ENCODE measurements at regions not wholly inside any gene's neighbourhood (a gene's known extent, or its start where the extent isn't known, plus 50 kb on each side); places are given as distances from the start of the nearest gene placed in this dataset.

DNA sequence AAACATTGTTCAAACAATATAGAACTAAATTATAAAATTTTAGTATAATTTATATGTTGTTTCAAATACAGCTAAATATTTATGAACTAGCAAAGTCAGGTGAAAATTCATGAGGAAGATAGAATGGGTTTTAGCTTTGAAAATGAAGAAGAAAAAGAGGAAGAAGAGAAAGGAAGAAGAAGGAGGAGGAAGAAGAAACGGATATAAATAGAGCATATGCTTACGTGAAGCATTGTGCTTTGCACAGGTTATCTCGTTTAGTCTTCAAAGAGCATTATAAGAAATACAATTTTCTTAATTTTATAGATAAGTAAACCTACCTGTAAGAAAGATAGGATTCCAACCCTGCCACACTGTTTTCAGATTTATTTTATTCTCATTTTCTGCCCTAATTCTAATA, 620.6 kb upstream of the DAB2 start:
- no peak for DNase-seq (ENCODE audit: low read depth in 2 of 2)

GRCh38 chr5:40043916-40044315, 619.1 kb upstream of the DAB2 start:
- no peak for DNase-seq (ENCODE audit: low read depth in 2 of 2)

DNA sequence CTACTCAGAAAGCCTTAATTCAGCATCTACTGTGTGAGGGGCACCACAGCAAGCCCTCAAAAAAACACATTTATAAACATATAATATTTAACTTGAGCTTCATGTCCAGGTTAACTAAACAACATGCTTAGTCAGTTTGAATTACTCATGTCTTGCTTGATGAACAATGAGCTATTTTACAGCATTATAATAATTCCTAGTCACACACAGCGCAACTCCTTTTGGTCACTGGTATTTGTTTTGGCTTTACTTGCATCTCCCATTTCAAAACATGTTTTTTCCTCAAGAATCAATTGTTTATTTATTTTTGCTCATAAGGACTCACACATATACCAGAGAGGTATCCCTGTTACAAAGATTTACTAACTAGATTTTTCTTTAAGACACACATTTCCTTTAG, 616.7 kb upstream of the DAB2 start:
- DNase-seq (ENCODE audit: low read depth in 2 of 2), result no peak

DNA sequence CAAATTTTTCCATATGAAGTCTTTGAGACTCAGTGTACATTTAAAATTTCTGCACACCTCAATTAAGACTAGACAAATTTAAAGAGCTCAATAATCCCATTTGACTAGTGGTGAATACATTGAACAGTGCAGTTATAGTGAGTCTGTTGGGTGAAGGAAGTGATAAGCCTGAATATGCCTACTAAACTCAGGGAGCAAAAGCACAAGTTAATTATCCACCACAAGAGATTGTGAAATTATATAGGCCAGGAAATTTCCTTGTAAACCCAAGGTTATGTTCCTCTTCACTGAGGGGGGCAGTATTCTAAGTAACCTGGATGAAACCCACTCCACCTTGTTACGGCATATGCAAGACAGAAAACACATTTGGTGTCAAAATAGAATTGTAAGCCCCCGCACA, 612.9 kb upstream of the DAB2 start:
- DNase-seq (ENCODE audit: low read depth in 2 of 2), result no peak

DNA sequence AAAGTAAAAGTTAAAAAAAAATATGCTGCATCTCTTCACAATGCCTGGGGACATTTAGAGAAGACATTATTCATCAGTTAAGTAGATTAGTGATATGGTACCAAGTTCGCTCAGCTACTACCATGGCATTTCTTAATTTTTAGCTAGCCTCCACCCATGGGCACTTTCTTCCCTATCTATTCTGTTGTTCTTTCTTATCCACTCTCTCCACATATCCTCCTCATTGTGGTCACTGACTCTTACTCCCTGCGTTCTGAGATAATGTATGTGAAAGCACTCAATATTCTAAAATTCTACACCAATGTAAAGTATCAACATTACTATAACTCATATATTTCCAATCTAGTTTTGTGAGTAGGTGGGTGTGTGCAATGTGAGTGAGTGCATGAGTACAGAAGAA, 609.7 kb upstream of the DAB2 start:
- DNase-seq (ENCODE audit: low read depth in 2 of 2), result no peak

DNA sequence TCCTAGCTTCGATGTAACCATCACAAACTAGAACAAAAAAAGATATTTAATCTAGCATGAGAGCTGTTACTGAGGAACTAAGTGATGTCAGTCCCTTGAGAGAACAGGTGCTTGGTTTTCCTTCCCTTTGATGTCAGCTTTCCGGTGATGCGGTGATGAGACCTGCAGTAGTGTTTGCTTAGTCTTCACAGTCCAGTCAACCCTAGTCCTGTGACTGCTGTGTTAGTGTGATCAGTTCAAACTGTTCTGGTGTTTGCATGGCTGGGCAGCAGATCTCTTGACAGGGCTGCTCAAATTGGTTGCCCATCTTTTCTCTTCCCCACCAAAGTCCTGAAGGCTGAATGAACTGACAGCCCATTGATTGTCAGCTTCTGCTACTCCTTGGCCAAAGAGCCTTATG, 608.6 kb upstream of the DAB2 start:
- no peak for DNase-seq (ENCODE audit: low read depth in 2 of 2)

DNA sequence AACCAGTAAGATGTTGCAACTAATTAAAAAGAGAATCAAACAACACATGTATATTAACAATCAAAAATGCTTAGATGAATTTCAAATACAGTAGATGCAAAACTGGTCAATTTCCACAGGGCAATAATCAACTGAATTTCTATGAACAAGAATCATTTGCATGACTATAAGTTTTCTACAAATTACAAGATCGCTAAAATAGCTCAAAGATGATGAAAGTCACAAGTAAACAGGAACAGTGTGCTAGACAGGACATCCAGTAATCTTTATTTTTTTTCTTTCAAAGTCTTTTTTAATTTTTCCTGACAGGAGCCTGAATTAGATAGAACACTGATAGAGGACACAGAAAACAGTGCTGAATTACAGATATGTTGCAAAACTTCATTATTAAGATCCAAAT, 608.2 kb upstream of the DAB2 start:
- DNase-seq (ENCODE audit: low read depth in 2 of 2), result no peak

DNA sequence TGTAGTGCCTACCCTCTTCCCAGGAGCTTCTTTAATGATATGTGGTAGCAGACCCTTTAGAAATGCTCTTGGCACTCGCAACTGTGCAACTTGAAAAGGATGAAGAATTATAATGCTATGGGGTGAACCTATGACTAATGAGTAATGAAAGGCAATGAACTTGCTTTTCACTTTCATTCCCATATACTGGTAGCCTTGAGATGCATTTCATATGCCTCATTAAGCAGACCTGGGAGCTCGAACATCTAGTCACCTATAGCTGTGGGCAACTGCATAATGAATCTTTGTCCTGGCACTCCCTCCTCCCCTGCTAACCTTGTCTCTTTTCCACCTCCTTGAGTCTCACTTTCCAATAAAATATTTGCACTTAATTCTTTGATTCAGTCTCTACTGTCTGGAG, 605.9 kb upstream of the DAB2 start:
- no peak for DNase-seq (ENCODE audit: low read depth in 2 of 2)

GRCh38 chr5:40029711-40030495, 605.1 kb upstream of the DAB2 start:
- no peak for DNase-seq (ENCODE audit: low read depth in 2 of 2)

- DNase-seq (ENCODE audit: low read depth in 2 of 2), result no peak
These were observed 602.6 kb upstream of the DAB2 start for GRCh38 chr5:40027400-40027799.

GRCh38 chr5:40025586-40025985, 600.8 kb upstream of the DAB2 start:
- no peak for DNase-seq (ENCODE audit: low read depth in 2 of 2)

DNA sequence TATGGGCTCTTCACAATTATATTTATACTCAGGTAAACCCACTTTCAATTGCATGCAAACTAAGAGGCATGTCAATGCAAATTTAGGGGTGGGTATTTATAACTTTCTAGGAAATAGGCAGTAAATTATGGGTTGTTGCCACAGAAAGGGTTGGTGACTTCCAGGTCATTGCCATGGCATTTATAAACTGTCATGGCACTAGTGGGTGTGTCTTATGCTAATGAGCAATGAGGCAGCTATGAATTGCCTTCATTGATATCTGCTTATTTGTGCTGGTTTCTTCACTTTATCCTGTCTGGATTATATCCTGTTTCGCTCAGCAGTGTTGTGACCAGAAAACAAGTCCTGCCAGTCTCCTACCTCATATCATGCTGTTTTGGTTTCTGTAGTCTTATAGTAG, 597.3 kb upstream of the DAB2 start:
- DNase-seq (ENCODE audit: low read depth in 2 of 2), result no peak

DNA sequence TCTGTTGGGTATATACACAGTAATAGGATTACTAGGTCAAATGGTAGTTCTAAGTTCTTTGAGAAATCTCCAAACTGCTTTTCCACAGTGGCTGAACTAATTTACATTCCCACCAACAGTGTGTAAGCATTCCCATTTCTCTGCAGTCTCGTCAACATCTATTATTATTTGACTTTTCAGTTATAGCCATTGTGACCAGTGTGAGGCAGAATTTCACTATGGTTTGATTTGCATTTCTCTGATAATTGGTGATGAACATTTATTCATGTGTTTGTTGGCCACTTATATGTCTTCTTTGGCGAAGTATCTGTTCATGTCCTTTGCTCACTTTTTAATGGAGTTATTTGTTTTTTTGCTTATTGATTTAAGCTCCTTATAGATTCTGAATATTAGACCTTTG, 596.2 kb upstream of the DAB2 start:
- DNase-seq (ENCODE audit: low read depth in 2 of 2), result no peak

DNA sequence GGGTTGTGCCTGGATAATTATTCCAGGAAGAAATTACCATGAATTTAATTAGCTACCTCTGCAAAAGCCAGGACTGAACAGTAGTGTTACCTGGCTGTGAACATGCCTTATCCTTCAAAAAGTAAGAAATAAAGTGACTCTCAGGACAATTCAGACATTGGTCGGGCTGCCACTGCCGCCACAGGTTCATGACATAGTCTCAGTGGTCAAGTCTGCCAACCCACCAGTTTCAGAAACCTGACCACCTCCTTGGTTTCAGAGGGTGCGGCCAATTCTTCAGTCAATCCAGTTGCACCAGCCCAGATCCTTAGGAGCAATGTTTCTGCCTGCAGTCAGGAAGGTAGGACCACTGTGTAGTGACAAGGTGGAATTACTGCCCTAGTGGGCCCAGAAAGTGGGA, 593.1 kb upstream of the DAB2 start:
- no peak for DNase-seq (ENCODE audit: low read depth in 2 of 2)

GRCh38 chr5:40017135-40017534, 592.4 kb upstream of the DAB2 start:
- DNase-seq (ENCODE audit: low read depth in 2 of 2), result no peak

DNA sequence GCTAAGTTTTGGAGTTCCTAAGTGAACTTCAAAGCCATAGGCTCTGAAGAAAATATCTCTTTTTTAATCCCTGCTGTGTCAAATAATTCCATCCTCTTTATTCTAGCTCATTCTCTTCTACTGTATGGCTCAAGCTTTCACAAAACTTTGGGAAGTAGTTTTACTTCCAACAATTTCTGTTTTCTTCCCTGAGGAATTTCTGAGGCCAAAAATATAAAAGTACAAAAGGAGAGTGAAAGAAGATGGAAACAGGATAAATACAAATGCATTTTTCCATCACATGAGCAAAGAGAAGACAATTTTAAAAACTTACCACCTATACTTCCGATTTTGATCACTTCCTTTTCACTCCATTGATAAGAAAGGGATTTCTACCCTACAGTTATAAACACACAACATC, 585.7 kb upstream of the DAB2 start:
- DNase-seq (ENCODE audit: low read depth in 2 of 2), result no peak

DNA sequence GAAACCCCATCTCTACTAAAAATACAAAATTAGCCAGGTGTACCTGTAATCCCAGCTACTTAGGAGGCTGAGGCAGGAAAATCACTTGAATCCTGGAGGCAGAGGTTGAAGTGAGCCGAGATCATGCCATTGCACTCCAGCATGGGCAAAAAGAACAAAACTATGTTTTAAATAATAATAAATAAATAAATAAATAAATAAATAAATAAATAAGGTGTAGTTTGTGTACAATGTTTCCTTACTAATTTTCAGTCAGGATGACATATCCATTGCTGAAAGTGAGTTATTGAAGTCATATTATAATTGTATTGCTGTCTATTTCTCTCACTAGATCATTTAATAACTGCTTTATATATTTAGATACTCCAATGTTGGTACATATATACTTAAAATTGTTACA, 581.5 kb upstream of the DAB2 start:
- no peak for DNase-seq (ENCODE audit: low read depth in 2 of 2)

- no peak for DNase-seq (ENCODE audit: low read depth in 2 of 2)
These were observed 577.0 kb upstream of the DAB2 start for GRCh38 chr5:40001796-40002195.

DNA sequence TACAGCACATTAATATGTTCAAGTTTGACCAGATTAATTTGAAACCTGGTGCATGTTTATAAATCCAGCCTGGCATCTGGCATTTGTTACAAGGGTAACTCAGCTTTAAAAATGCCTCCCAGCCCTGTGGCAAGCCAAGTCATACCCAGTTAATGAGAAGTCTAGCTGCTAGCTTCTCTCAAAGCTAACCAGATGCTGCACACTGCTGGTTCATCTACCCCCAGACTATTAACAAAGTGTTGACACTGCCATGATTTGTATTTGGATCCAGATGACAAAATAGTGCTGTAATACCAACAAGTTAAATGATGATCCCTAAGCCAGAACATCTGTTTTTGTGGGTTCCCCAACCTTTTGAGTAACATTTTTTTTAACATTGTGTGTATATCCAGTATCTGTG, 573.7 kb upstream of the DAB2 start:
- DNase-seq (ENCODE audit: low read depth in 2 of 2), result no peak

DNA sequence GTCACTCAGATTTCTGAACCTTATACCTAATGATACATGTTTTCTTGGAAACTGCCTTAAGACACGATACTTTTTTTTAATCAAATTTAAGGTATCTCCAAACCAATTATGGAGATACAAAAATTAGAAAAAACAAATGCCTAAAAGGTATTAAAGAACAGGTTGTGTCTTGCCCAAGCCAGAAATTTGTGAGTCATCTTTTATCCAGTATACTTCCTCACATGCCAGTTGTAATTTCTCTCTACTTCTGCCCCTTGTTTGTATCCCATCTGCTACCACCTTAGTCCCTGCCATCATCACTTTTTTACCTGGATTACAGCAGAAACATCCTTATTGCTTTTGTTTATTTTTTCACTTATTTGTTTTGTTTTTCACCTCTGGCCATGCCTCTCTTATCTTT, 571.2 kb upstream of the DAB2 start:
- no peak for DNase-seq (ENCODE audit: low read depth in 2 of 2)

GRCh38 chr5:39992617-39993202, 567.9 kb upstream of the DAB2 start:
- DNase-seq (ENCODE audit: low read depth in 2 of 2), result no peak

GRCh38 chr5:39986614-39987013, 561.8 kb upstream of the DAB2 start:
- DNase-seq (ENCODE audit: low read depth in 2 of 2), result no peak

GRCh38 chr5:39980056-39980455, 555.3 kb upstream of the DAB2 start:
- DNase-seq (ENCODE audit: low read depth in 2 of 2), result no peak

- DNase-seq (ENCODE audit: low read depth in 2 of 2), result no peak
These were observed 552.4 kb upstream of the DAB2 start for GRCh38 chr5:39977066-39977655.
